Mesendoderm (in vitro differentiated cells): ENCODE measurements at regions not wholly inside any gene's neighbourhood (a gene's known extent, or its start where the extent isn't known, plus 50 kb on each side); places are given as distances from the start of the nearest gene placed in this dataset.

Experiments used
- DNase-seq: peaks from one replicate; pipeline ENCODE4 v3.0.0; 2013
- H2AK5ac ChIP-seq: 2 replicates; pipeline ENCODE4 v1.6.1; 2013; ENCODE audit warnings: low read length, inconsistent platforms
- H2BK120ac ChIP-seq: 2 replicates; pipeline ENCODE4 v1.6.1; 2013; ENCODE audit warnings: low read depth, mild to moderate bottlenecking, low read length, moderate library complexity, mixed read lengths
- H2BK15ac ChIP-seq: replicated peaks from 2 replicates; pipeline ENCODE4 v1.6.1; 2013; ENCODE audit warnings: low read depth, mild to moderate bottlenecking, moderate library complexity
- H2BK5ac ChIP-seq: 2 replicates; pipeline ENCODE4 v1.6.1; 2013; ENCODE audit warnings: low read length, inconsistent platforms
- H3K18ac ChIP-seq: 2 replicates; pipeline ENCODE4 v1.6.1; 2013; ENCODE audit warnings: mild to moderate bottlenecking, low read length, mixed read lengths
- H3K23ac ChIP-seq: one replicate; pipeline ENCODE4 v1.6.1; 2013; ENCODE audit warnings: low read length
- H3K27ac ChIP-seq: 2 replicates; pipeline ENCODE4 v1.5.1; 2013; ENCODE audit warnings: low read depth, mild to moderate bottlenecking, inconsistent platforms, low read length, moderate library complexity
- H3K27me3 ChIP-seq: 2 replicates; pipeline ENCODE4 v1.6.1; 2013; ENCODE audit warnings: low read length, control low read depth, mild to moderate bottlenecking, inconsistent platforms; ENCODE audit not compliant: insufficient read depth, poor library complexity
- H3K36me3 ChIP-seq: 2 replicates; pipeline ENCODE4 v1.6.1; 2013; ENCODE audit warnings: low read length, inconsistent platforms; ENCODE audit not compliant: control insufficient read depth, insufficient read depth
- H3K4ac ChIP-seq: one replicate; pipeline ENCODE4 v1.6.1; 2013; ENCODE audit warnings: low read depth, mild to moderate bottlenecking, low read length, moderate library complexity
- H3K4me1 ChIP-seq: 2 replicates; pipeline ENCODE4 v1.6.1; 2013; ENCODE audit warnings: low read depth, low read length, inconsistent platforms; ENCODE audit not compliant: control insufficient read depth
- H3K4me2 ChIP-seq: 2 replicates; pipeline ENCODE4 v1.6.1; 2013; ENCODE audit warnings: low read length
- H3K4me3 ChIP-seq: 2 replicates; pipeline ENCODE4 v1.5.1; 2013; ENCODE audit warnings: mild to moderate bottlenecking, low read length
- H3K56ac ChIP-seq: one replicate; pipeline ENCODE4 v1.6.1; 2013; ENCODE audit warnings: low read length
- H3K79me1 ChIP-seq: 2 replicates; pipeline ENCODE4 v1.6.1; 2013; ENCODE audit warnings: low read length, inconsistent platforms
- H3K79me2 ChIP-seq: 2 replicates; pipeline ENCODE4 v1.6.1; 2013; ENCODE audit warnings: mild to moderate bottlenecking, low read length; ENCODE audit not compliant: control insufficient read depth, insufficient read depth
- H3K9ac ChIP-seq: 2 replicates; pipeline ENCODE4 v1.6.1; 2013; ENCODE audit warnings: low read length, inconsistent platforms
- H4K5ac ChIP-seq: one replicate; pipeline ENCODE4 v1.6.1; 2013; ENCODE audit warnings: low read length
- H4K8ac ChIP-seq: one replicate; pipeline ENCODE4 v1.6.1; 2013; ENCODE audit warnings: low read depth, mild to moderate bottlenecking, control low read depth, low read length, moderate library complexity
- WGBS: extraction: QIAGEN DNeasy Blood & Tissue Kit; methylation state at CpG from one replicate; pipeline ENCODE4 v1.1.7; 2013; ENCODE audit warnings: low lambda C conversion rate, missing lambda C conversion rate; ENCODE audit not compliant: insufficient coverage; ENCODE audit errors: extremely low coverage; 5-methylcytosine and 5-hydroxymethylcytosine counted together

GRCh38 chr13:76500894-76501293 lies 385.3 kb downstream of the KCTD12 start:
- Histone ChIP-seq H3K4me2 (no peak overlapping the region), H3K9ac (no peak overlapping the region), H4K8ac (no peak overlapping the region), H4K5ac (no peak overlapping the region), H3K4ac (no peak overlapping the region), H3K56ac (no peak overlapping the region), H3K18ac (no peak overlapping the region), H2BK120ac (no peak overlapping the region), H3K4me1 (no peaks in the 10 kb centered on the region), H3K27ac (no peak overlapping the region), H3K4me3 (no peak overlapping the region), H3K79me2 (no peaks in the 10 kb centered on the region), H3K79me1 (no peaks in the 10 kb centered on the region), H2AK5ac (no peak overlapping the region), H2BK5ac (no peak overlapping the region), H3K36me3 (no peaks in the 10 kb centered on the region), H3K23ac (no peak overlapping the region), H3K27me3 (no peaks in the 10 kb centered on the region), H2BK15ac (no peak overlapping the region)
- DNase-seq, result no peak
- no CpG with 5 or more reads among the region's 3 CpGs for WGBS

- no CpG with 5 or more reads among the region's 1 CpG for WGBS
- DNase-seq, result no peak
Observed at GRCh38 chr13:76499891-76500290, 386.3 kb downstream of the KCTD12 start.

GRCh38 chr13:76489274-76489673 lies 396.9 kb downstream of the KCTD12 start:
- no peaks in the 10 kb centered on the region for H3K27me3 ChIP-seq
- H3K9ac ChIP-seq, result no peak overlapping the region
- no peak overlapping the region for H4K8ac ChIP-seq
- no peak overlapping the region for H3K56ac ChIP-seq
- no peak overlapping the region for H4K5ac ChIP-seq
- no peak overlapping the region for H3K4me3 ChIP-seq
- no peak overlapping the region for H3K4ac ChIP-seq
- no peak overlapping the region for H2AK5ac ChIP-seq
- H3K4me1 ChIP-seq, result no peaks in the 10 kb centered on the region
- no peaks in the 10 kb centered on the region for H3K79me1 ChIP-seq
- no peak overlapping the region for H3K18ac ChIP-seq
- no peak overlapping the region for H2BK15ac ChIP-seq
- no peaks in the 10 kb centered on the region for H3K79me2 ChIP-seq
- H3K23ac ChIP-seq, result no peak overlapping the region
- WGBS, result 100% methylated on average over 1 of the region's 1 CpG
- H3K27ac ChIP-seq, result no peak overlapping the region
- no peak overlapping the region for H2BK5ac ChIP-seq
- no peak overlapping the region for H2BK120ac ChIP-seq
- no peaks in the 10 kb centered on the region for H3K36me3 ChIP-seq
- DNase-seq, result no peak
- H3K4me2 ChIP-seq, result no peak overlapping the region

More at GRCh38 chr13:76499891-76500290, 386.3 kb downstream of the KCTD12 start:
- H3K79me2 ChIP-seq, result no peaks in the 10 kb centered on the region
- H3K4me1 ChIP-seq, result no peaks in the 10 kb centered on the region
- no peak overlapping the region for H3K18ac ChIP-seq
- H3K4me3 ChIP-seq, result no peak overlapping the region
- H3K79me1 ChIP-seq, result no peaks in the 10 kb centered on the region
- no peak overlapping the region for H4K5ac ChIP-seq
- no peak overlapping the region for H2BK15ac ChIP-seq
- no peaks in the 10 kb centered on the region for H3K36me3 ChIP-seq
- no peak overlapping the region for H3K4me2 ChIP-seq
- no peak overlapping the region for H3K23ac ChIP-seq
- H4K8ac ChIP-seq, result no peak overlapping the region
- H3K27me3 ChIP-seq, result no peaks in the 10 kb centered on the region
- no peak overlapping the region for H2BK120ac ChIP-seq
- H3K9ac ChIP-seq, result no peak overlapping the region
- H3K27ac ChIP-seq, result no peak overlapping the region
- H3K4ac ChIP-seq, result no peak overlapping the region
- H2AK5ac ChIP-seq, result no peak overlapping the region
- no peak overlapping the region for H2BK5ac ChIP-seq
- no peak overlapping the region for H3K56ac ChIP-seq

GRCh38 chr13:76481738-76482137 lies 404.5 kb downstream of the KCTD12 start:
- H3K4me1 ChIP-seq, result no peaks in the 10 kb centered on the region
- no peak overlapping the region for H3K27ac ChIP-seq
- no peak overlapping the region for H3K18ac ChIP-seq
- no peak overlapping the region for H3K4me2 ChIP-seq
- no peak overlapping the region for H2AK5ac ChIP-seq
- H3K9ac ChIP-seq, result no peak overlapping the region
- H2BK120ac ChIP-seq, result no peak overlapping the region
- H3K36me3 ChIP-seq, result no peaks in the 10 kb centered on the region
- H3K4me3 ChIP-seq, result no peak overlapping the region
- no peak overlapping the region for H4K5ac ChIP-seq
- no peaks in the 10 kb centered on the region for H3K79me2 ChIP-seq
- H3K27me3 ChIP-seq, result no peaks in the 10 kb centered on the region
- no peak overlapping the region for H3K23ac ChIP-seq
- no peaks in the 10 kb centered on the region for H3K79me1 ChIP-seq
- H2BK15ac ChIP-seq, result no peak overlapping the region
- no peak overlapping the region for H2BK5ac ChIP-seq
- DNase-seq, result peak; percentile 1
- no peak overlapping the region for H3K4ac ChIP-seq
- H3K56ac ChIP-seq, result no peak overlapping the region
- H4K8ac ChIP-seq, result no peak overlapping the region
- WGBS, result no CpG with 5 or more reads among the region's 2 CpGs

GRCh38 chr13:76474966-76475365 lies 411.2 kb downstream of the KCTD12 start:
- no peak overlapping the region for H3K9ac ChIP-seq
- H2BK5ac ChIP-seq, result no peak overlapping the region
- H2BK120ac ChIP-seq, result no peak overlapping the region
- no peaks in the 10 kb centered on the region for H3K27me3 ChIP-seq
- WGBS, result no CpG with 5 or more reads among the region's 2 CpGs
- no peak overlapping the region for H3K23ac ChIP-seq
- no peak overlapping the region for H3K4me2 ChIP-seq
- H3K4me3 ChIP-seq, result no peak overlapping the region
- no peaks in the 10 kb centered on the region for H3K36me3 ChIP-seq
- H3K79me2 ChIP-seq, result no peaks in the 10 kb centered on the region
- H3K27ac ChIP-seq, result no peak overlapping the region
- no peak overlapping the region for H4K5ac ChIP-seq
- H3K79me1 ChIP-seq, result no peaks in the 10 kb centered on the region
- H2AK5ac ChIP-seq, result no peak overlapping the region
- H3K18ac ChIP-seq, result no peak overlapping the region
- H2BK15ac ChIP-seq, result no peak overlapping the region
- no peaks in the 10 kb centered on the region for H3K4me1 ChIP-seq
- no peak overlapping the region for H3K56ac ChIP-seq
- H3K4ac ChIP-seq, result no peak overlapping the region
- DNase-seq, result no peak
- no peak overlapping the region for H4K8ac ChIP-seq

- Histone ChIP-seq H2AK5ac (no peak overlapping the region), H3K9ac (no peak overlapping the region), H3K36me3 (no peaks in the 10 kb centered on the region), H3K79me1 (no peaks in the 10 kb centered on the region), H2BK120ac (no peak overlapping the region), H2BK15ac (no peak overlapping the region), H4K8ac (no peak overlapping the region), H3K4me1 (no peaks in the 10 kb centered on the region), H3K23ac (no peak overlapping the region), H3K4ac (no peak overlapping the region), H3K4me3 (no peak overlapping the region), H3K27me3 (no peaks in the 10 kb centered on the region), H3K18ac (no peak overlapping the region), H2BK5ac (no peak overlapping the region), H3K56ac (no peak overlapping the region), H3K27ac (no peak overlapping the region), H4K5ac (no peak overlapping the region), H3K79me2 (no peaks in the 10 kb centered on the region), H3K4me2 (no peak overlapping the region)
- no peak for DNase-seq
- WGBS, result no CpG with 5 or more reads among the region's 1 CpG
Observed at GRCh38 chr13:76474356-76474755, 411.8 kb downstream of the KCTD12 start.
